CD14-positive monocyte (primary cell): ENCODE measurements at regions not wholly inside any gene's neighbourhood (a gene's known extent, or its start where the extent isn't known, plus 50 kb on each side); places are given as distances from the start of the nearest gene placed in this dataset.
A peak's percentile ranks its signal among the peaks of the same experiment; 100 is the strongest.
"Not testable (repeated sequence)": the region's sequence is repeated elsewhere in the genome, so short reads cannot be mapped to it uniquely, and the experiment has no call there.

ENCODE experiments used
- DNase-seq, 3 donors: peaks; one replicate each; pipeline ENCODE4 v3.0.0-alpha.2; 2011 to 2022
- H2AFZ ChIP-seq: 2 replicates; pipeline ENCODE4 v1.6.0; 2012; ENCODE audit warnings: mild to moderate bottlenecking, low read depth, low read length, inconsistent platforms; ENCODE audit not compliant: insufficient read depth, poor library complexity, severe bottlenecking
- H3K27ac ChIP-seq, 2 donors: 1 replicate in 1 of 2; 2 replicates in 1 of 2; pipeline ENCODE4 v1.5.1; 2012 to 2013; ENCODE audit warnings: low read length in 2 of 2, control low read depth in 1 of 2, inconsistent platforms in 1 of 2, low read depth in 1 of 2, mild to moderate bottlenecking in 1 of 2
- H3K27me3 ChIP-seq, 2 donors: one replicate each; pipeline versions ENCODE4 v1.6.0 to v1.6.1; 2011 to 2013; ENCODE audit warnings: low read length in 2 of 2; ENCODE audit not compliant: control insufficient read depth in 2 of 2, insufficient read depth in 2 of 2
- H3K36me3 ChIP-seq, 2 donors: replicated peaks in 1 of 2; 1 replicate in 1 of 2; 2 replicates in 1 of 2; pipeline versions ENCODE4 v1.5.1 to v1.6.1; 2012 to 2013; ENCODE audit warnings: low read length in 2 of 2, control low read depth in 1 of 2, inconsistent platforms in 1 of 2, mild to moderate bottlenecking in 1 of 2; ENCODE audit not compliant: insufficient read depth in 2 of 2, control insufficient read depth in 1 of 2
- H3K4me1 ChIP-seq, 2 donors: 1 replicate in 1 of 2; 2 replicates in 1 of 2; pipeline versions ENCODE4 v1.5.1 to v1.6.1; 2012 to 2013; ENCODE audit warnings: low read length in 2 of 2, control low read depth in 1 of 2, inconsistent platforms in 1 of 2, mild to moderate bottlenecking in 1 of 2, moderate library complexity in 1 of 2; ENCODE audit not compliant: insufficient read depth in 2 of 2, control insufficient read depth in 1 of 2
- H3K4me2 ChIP-seq: replicated peaks from 2 replicates; pipeline ENCODE3; 2012; ENCODE audit warnings: low read length, moderate library complexity, mild to moderate bottlenecking; ENCODE audit not compliant: poor library complexity, severe bottlenecking; ENCODE audit errors: extremely low read depth
- H3K4me3 ChIP-seq, 3 experiments: fragments of 200-600 bp in 1 of 3; sonication (generic) in 1 of 3; replicated peaks in 1 of 3; 1 replicate in 2 of 3; 2 replicates in 1 of 3; pipeline ENCODE4 v1.5.1; 2011 to 2013; ENCODE audit warnings: low read length in 3 of 3, mild to moderate bottlenecking in 3 of 3, control low read depth in 2 of 3, low read depth in 2 of 3, inconsistent platforms in 1 of 3, moderate library complexity in 1 of 3
- H3K79me2 ChIP-seq: 2 replicates; pipeline ENCODE4 v1.6.0; 2012; ENCODE audit warnings: mild to moderate bottlenecking, control low read depth, inconsistent platforms, low read length, moderate library complexity; ENCODE audit not compliant: insufficient read depth
- H3K9ac ChIP-seq: 2 replicates; pipeline ENCODE4 v1.6.0; 2017; ENCODE audit warnings: low read length, mild to moderate bottlenecking; ENCODE audit not compliant: insufficient read depth, poor library complexity, severe bottlenecking
- H3K9me3 ChIP-seq, 2 donors: replicated peaks in 1 of 2; 1 replicate in 1 of 2; 2 replicates in 1 of 2; pipeline versions ENCODE4 v1.5.1 to v1.6.1; 2012 to 2013; ENCODE audit warnings: low read length in 2 of 2, control low read depth in 1 of 2; ENCODE audit not compliant: control insufficient read depth in 1 of 2, insufficient read depth in 1 of 2
- H4K20me1 ChIP-seq: 2 replicates; pipeline ENCODE4 v1.6.0; 2012; ENCODE audit warnings: mild to moderate bottlenecking, low read length, control low read depth, moderate library complexity; ENCODE audit not compliant: insufficient read depth
- H3K27ac Mint-ChIP-seq, 7 donors: one replicate each; pipeline ENCODE4 v1.8.0; 2020; ENCODE audit warnings: mild to moderate bottlenecking in 7 of 7, mixed read lengths in 7 of 7, moderate library complexity in 6 of 7, inconsistent platforms in 2 of 7
- H3K27me3 Mint-ChIP-seq, 3 donors: one replicate each; pipeline ENCODE4 v1.8.0; 2021 to 2022; ENCODE audit warnings: low read depth in 3 of 3, mild to moderate bottlenecking in 3 of 3, mixed read lengths in 3 of 3, moderate library complexity in 3 of 3, inconsistent platforms in 1 of 3
- H3K36me3 Mint-ChIP-seq, 2 donors: one replicate each; pipeline ENCODE4 v1.8.0; 2020; ENCODE audit warnings: mixed read lengths in 2 of 2, inconsistent platforms in 1 of 2, mild to moderate bottlenecking in 1 of 2
- H3K4me1 Mint-ChIP-seq: one replicate; pipeline ENCODE4 v1.8.0; 2020; ENCODE audit warnings: mild to moderate bottlenecking, mixed read lengths
- H3K4me3 Mint-ChIP-seq, 2 donors: one replicate each; pipeline ENCODE4 v1.8.0; 2020; ENCODE audit warnings: mild to moderate bottlenecking in 2 of 2, mixed read lengths in 2 of 2, moderate library complexity in 1 of 2
- H3K9me3 Mint-ChIP-seq, 7 donors: one replicate each; pipeline ENCODE4 v1.8.0; 2020 to 2022; ENCODE audit warnings: mixed read lengths in 7 of 7, mild to moderate bottlenecking in 6 of 7, moderate library complexity in 6 of 7, inconsistent platforms in 2 of 7
- CTCF ChIP-seq: fragments of 200-600 bp; IDR thresholded peaks from one replicate; pipeline ENCODE4 v1.8.0; 2022; ENCODE audit warnings: antibody characterized with exemption, mild to moderate bottlenecking
- WGBS: methylation state at CpG from one replicate; pipeline ENCODE4 v1.1.5; 2013; ENCODE audit warnings: missing lambda C conversion rate; ENCODE audit not compliant: insufficient coverage; 5-methylcytosine and 5-hydroxymethylcytosine counted together
- intact Hi-C, 2 donors: fragments of 100-400 bp; cut with micrococcal nuclease; formaldehyde crosslinking; loops; one replicate each; pipeline versions ENCODE4 v1.15.0 to v1.15.1; 2023

GRCh38 chr15:69706353-69707097, 253.9 kb downstream of the RPLP1 start:
- Histone ChIP-seq H3K4me2 (no peak overlapping the region), H3K9me3 (peaks cover 12 to 20% of the 10 kb centered on the region in 2 donors), H3K27me3 (no peaks in the 10 kb centered on the region), H3K9ac (no peak overlapping the region), H3K4me3 (no peak overlapping the region), H2AFZ (no peak overlapping the region), H3K79me2 (no peaks in the 10 kb centered on the region), H3K36me3 (no peaks in the 10 kb centered on the region), H3K4me1 (no peaks in the 10 kb centered on the region), H3K27ac (no peak overlapping the region), H4K20me1 (no peaks in the 10 kb centered on the region)
- Mint-ChIP-seq H3K9me3 (peaks cover 17 to 34% (median 28%) of the 10 kb centered on the region in 7 donors), H3K27me3 (peaks cover 0 to 9% (median 2%) of the 10 kb centered on the region in 3 donors), H3K4me3 (no peak overlapping the region), H3K27ac (peak overlapping the region in 2 of 7 donors; percentile 32 to 37), H3K4me1 (peaks cover 6% of the 10 kb centered on the region), H3K36me3 (peaks cover 10 to 19% of the 10 kb centered on the region in 2 donors)
- no peak for TF ChIP-seq CTCF
- WGBS = 100% methylated on average over 1 of the region's 3 CpGs
- intact Hi-C loops = no loop called here
- DNase-seq = no peak

DNA sequence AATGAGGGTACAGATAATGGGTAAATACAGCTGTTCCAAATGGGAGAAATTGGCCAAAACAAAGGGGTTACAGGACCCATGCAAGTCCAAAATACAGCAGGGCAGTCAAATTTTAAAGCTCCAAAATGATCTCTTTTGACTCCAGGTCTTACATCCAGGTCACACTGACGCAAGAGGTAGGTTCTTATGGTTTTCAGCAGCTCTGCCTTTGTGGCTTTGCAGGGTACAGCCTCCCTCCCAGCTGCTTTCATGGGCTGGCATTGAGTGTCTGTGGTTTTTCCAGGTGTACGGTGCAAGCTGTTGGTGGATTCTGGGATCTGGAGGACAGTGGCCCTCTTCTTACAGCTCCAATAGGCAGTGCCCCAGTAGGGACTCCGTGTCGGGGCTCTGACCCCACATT, 254.6 kb downstream of the RPLP1 start:
- H3K36me3 ChIP-seq, H2AFZ ChIP-seq, H3K4me1 ChIP-seq, H3K79me2 ChIP-seq, H3K4me3 Mint-ChIP-seq, H3K27me3 ChIP-seq, intact Hi-C loops, H3K27ac ChIP-seq, H3K9ac ChIP-seq, H3K4me1 Mint-ChIP-seq, DNase-seq, H4K20me1 ChIP-seq, H3K4me2 ChIP-seq, H3K4me3 ChIP-seq, H3K27me3 Mint-ChIP-seq: not testable (repeated sequence)
- peaks cover 12 to 20% of the 10 kb centered on the region in 2 donors for H3K9me3 ChIP-seq
- Mint-ChIP-seq H3K9me3 (peaks cover 17 to 34% (median 28%) of the 10 kb centered on the region in 7 donors), H3K27ac (peak overlapping the region in 1 of 7 donors; percentile 25), H3K36me3 (peaks cover 10 to 19% of the 10 kb centered on the region in 2 donors)
- 100% methylated on average over 3 of the region's 4 CpGs for WGBS

- H3K27ac ChIP-seq, H3K79me2 ChIP-seq, intact Hi-C loops, H3K9ac ChIP-seq, H3K4me2 ChIP-seq, H3K4me3 ChIP-seq, H3K36me3 ChIP-seq, H3K4me3 Mint-ChIP-seq, H4K20me1 ChIP-seq, H3K27me3 ChIP-seq, H2AFZ ChIP-seq: not testable (repeated sequence)
- peaks cover 18% of the 10 kb centered on the region for H3K4me1 Mint-ChIP-seq
- DNase-seq = peak in 1 of 3 donors; percentile 43
- WGBS = 100% methylated on average over 2 of the region's 3 CpGs
- peaks cover 11 to 12% of the 10 kb centered on the region in 2 donors for H3K4me1 ChIP-seq
- peaks cover 10 to 19% of the 10 kb centered on the region in 2 donors for H3K36me3 Mint-ChIP-seq
- H3K9me3 ChIP-seq = peaks cover 12 to 20% of the 10 kb centered on the region in 2 donors
- peaks cover 17 to 34% (median 28%) of the 10 kb centered on the region in 7 donors for H3K9me3 Mint-ChIP-seq
- H3K27ac Mint-ChIP-seq = peak overlapping the region in 3 of 7 donors; percentile 25 to 69 (median 63)
- H3K27me3 Mint-ChIP-seq = peaks cover 0 to 10% (median 0%) of the 10 kb centered on the region in 3 donors
Measured at GRCh38 chr15:69708436-69709122, 256.0 kb downstream of the RPLP1 start.
